AG09309 (cell line): ENCODE measurements at regions not wholly inside any gene's neighbourhood (a gene's known extent, or its start where the extent isn't known, plus 50 kb on each side); places are given as distances from the start of the nearest gene placed in this dataset.

ENCODE experiments used
- DNase-seq: peaks from one replicate; pipeline ENCODE4 v3.0.0-alpha.2; 2010; ENCODE audit warnings: low read depth
- H3K4me3 ChIP-seq: 2 replicates; pipeline ENCODE4 v1.5.1; 2011; ENCODE audit warnings: mild to moderate bottlenecking, low read depth, low read length, moderate library complexity; ENCODE audit not compliant: control insufficient read depth
- CTCF ChIP-seq: IDR thresholded peaks from 2 replicates; pipeline ENCODE4 v1.5.1; 2011; ENCODE audit warnings: mild to moderate bottlenecking, low read depth, low read length, inconsistent platforms; ENCODE audit not compliant: insufficient read depth, control insufficient read depth; ENCODE audit errors: missing control alignments

- no peak for TF ChIP-seq CTCF
- H3K4me3 ChIP-seq: no peak overlapping the region
- DNase-seq: no peak
Observed at GRCh38 chr16:13419589-13419988, 500.4 kb upstream of the ERCC4 start.

GRCh38 chr16:13421726-13422125, 498.2 kb upstream of the ERCC4 start:
- TF ChIP-seq CTCF: no peak
- DNase-seq: no peak
- H3K4me3 ChIP-seq: no peak overlapping the region

GRCh38 chr16:13425836-13426235, 494.1 kb upstream of the ERCC4 start:
- TF ChIP-seq CTCF: no peak
- H3K4me3 ChIP-seq: no peak overlapping the region
- DNase-seq: no peak

- no peak for TF ChIP-seq CTCF
- DNase-seq: no peak
- H3K4me3 ChIP-seq: no peak overlapping the region
Observed at GRCh38 chr16:13426269-13426668, 493.7 kb upstream of the ERCC4 start.

- DNase-seq: no peak
- no peak overlapping the region for H3K4me3 ChIP-seq
- TF ChIP-seq CTCF: no peak
Observed at GRCh38 chr16:13426736-13427135, 493.2 kb upstream of the ERCC4 start.

- DNase-seq: no peak
- no peak for TF ChIP-seq CTCF
- no peak overlapping the region for H3K4me3 ChIP-seq
Observed at GRCh38 chr16:13427943-13428342, 492.0 kb upstream of the ERCC4 start.

GRCh38 chr16:13429416-13429815, 490.5 kb upstream of the ERCC4 start:
- DNase-seq: no peak
- TF ChIP-seq CTCF: no peak
- no peak overlapping the region for H3K4me3 ChIP-seq
